IMR-90 (cell line): ENCODE measurements at regions not wholly inside any gene's neighbourhood (a gene's known extent, or its start where the extent isn't known, plus 50 kb on each side); places are given as distances from the start of the nearest gene placed in this dataset.

Source experiments
- FOS ChIP-seq: fragments of 150-350 bp; IDR thresholded peaks from 2 replicates; pipeline ENCODE4 v1.6.1; 2016; ENCODE audit warnings: low read depth, low read length
- RCOR1 ChIP-seq: IDR thresholded peaks from 2 replicates; pipeline ENCODE4 v1.6.1; 2012; ENCODE audit warnings: mild to moderate bottlenecking, low read length, improper control_type of control experiment; ENCODE audit not compliant: insufficient replicate concordance
- TF ChIP-seq, protein P1 (sequence below): conservative IDR thresholded peaks from 2 replicates; pipeline ENCODE4 v1.5.1; 2012; ENCODE audit warnings: mild to moderate bottlenecking, low read depth, low read length, improper control_type of control experiment
- TF ChIP-seq, protein P2 (sequence below): fragments of 150-350 bp; IDR thresholded peaks from 2 replicates; pipeline ENCODE4 v1.6.1; 2017; ENCODE audit warnings: mild to moderate bottlenecking, antibody characterized with exemption, low read length, low read depth

DNA sequence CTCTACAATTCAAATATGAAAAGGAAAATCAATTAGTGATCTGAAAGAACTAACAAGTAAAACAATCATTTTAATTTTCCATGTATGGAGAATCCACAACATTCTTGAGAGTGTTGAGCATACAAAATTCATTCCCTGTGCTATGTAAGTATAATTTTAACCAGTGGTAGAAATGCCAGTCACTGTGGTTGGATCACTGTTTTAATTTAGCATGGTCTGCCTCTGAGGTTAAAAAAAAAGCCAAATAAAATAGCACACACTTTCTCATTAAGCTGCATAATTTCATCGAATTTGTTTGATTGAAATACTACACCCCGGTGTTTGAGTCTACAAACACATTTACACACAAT, 185.5 kb upstream of the STS start:
- TF ChIP-seq, protein P1, sequence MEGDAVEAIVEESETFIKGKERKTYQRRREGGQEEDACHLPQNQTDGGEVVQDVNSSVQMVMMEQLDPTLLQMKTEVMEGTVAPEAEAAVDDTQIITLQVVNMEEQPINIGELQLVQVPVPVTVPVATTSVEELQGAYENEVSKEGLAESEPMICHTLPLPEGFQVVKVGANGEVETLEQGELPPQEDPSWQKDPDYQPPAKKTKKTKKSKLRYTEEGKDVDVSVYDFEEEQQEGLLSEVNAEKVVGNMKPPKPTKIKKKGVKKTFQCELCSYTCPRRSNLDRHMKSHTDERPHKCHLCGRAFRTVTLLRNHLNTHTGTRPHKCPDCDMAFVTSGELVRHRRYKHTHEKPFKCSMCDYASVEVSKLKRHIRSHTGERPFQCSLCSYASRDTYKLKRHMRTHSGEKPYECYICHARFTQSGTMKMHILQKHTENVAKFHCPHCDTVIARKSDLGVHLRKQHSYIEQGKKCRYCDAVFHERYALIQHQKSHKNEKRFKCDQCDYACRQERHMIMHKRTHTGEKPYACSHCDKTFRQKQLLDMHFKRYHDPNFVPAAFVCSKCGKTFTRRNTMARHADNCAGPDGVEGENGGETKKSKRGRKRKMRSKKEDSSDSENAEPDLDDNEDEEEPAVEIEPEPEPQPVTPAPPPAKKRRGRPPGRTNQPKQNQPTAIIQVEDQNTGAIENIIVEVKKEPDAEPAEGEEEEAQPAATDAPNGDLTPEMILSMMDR, result no peak
- TF ChIP-seq, protein P2, sequence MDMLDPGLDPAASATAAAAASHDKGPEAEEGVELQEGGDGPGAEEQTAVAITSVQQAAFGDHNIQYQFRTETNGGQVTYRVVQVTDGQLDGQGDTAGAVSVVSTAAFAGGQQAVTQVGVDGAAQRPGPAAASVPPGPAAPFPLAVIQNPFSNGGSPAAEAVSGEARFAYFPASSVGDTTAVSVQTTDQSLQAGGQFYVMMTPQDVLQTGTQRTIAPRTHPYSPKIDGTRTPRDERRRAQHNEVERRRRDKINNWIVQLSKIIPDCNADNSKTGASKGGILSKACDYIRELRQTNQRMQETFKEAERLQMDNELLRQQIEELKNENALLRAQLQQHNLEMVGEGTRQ, result no peak
- TF ChIP-seq FOS, result no peak
- TF ChIP-seq RCOR1, result no peak
